HT-29 (cell line): ENCODE measurements at regions not wholly inside any gene's neighbourhood (a gene's known extent, or its start where the extent isn't known, plus 50 kb on each side); places are given as distances from the start of the nearest gene placed in this dataset.
"Not testable (repeated sequence)": the region's sequence is repeated elsewhere in the genome, so short reads cannot be mapped to it uniquely, and the experiment has no call there.

Source experiments
- DNase-seq: peaks from one replicate; pipeline ENCODE4 v3.0.0-alpha.2; 2015; ENCODE audit warnings: low spot score

DNA sequence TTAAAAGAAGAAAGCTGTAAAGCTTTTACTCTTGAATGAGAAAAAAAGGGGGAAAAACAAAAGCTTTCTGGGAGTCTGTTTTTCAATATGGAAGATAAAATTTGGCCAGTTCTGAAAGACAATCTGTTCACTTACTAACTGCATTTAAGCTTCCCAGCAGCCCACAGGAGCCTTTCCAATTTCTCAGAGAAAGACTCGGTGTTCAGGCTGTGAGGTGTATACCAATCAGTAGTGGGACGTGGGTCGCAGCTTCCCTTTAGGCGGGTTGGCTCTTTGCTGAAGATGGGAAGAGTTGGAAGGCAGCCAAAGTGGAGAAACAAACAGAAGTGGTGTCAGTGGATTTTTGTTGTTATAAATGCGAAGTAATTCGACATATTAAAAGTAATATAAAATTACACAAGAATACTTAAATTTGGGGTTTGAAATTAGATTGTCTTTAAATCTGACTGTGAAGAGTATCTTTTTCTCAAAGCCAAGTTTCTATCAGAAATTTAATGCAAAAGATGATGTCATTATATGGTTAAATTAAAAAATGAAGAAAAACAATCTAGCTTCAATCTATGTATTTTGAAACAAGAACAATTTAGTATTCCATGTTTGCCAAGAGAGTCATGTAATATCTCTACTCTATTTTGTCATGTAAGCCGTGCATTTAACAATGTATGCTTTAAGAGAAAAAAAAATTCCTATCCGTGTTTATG lies 590.2 kb upstream of the ATXN7L3B start:
- DNase-seq, result no peak

DNA sequence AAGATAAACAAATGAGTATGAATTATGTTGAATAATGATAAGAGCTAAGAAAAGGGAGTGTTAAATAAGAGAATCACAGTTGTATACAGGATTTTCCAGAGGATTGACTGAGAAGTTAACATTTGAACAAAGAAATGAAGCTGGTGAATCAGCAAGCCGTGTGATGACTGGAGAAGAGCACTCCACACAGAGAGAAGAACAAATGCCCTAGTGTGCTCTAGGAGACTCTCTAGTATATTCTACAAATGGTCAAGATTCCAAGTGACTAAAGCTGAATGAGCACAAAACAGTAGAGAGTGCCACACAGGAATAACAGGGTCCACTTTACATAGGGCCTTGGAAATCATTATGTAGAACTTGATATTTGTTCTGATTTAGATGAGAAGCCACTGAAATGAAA lies 587.1 kb upstream of the ATXN7L3B start:
- no peak for DNase-seq

DNA sequence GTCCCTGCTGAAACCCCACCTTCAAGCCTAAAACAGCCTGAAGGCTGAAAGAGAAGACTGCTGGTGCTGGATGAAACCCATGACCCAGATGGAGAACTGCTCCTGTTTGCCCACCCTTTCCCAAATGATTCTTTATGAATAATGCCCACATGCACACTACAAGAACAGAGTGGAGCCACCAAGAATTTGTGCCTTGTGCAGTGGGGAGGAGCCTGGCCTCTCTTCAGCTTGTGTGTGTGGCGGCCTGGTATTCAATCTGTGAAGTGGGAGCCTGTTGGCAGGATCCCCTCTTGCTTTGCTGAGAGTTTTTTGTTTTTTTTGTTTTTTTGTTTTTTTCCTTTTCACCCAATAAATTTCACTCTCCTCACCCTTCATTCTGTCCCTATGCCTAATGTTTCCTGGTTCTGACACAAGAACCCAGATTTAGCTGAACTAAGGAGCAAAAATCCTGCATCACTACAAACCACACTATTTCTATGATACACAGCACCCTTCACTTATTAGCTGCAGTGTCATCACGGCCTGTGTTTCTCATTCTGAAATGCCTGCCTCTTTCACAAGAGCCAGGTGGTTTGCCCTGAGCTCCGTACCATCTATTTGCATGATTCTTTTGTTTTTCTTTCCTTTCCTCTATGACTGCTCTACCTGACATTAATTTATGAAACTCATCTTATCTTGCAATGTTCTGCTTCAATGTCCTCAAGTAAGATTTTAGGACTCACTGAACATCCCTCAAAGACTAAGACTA lies 585.5 kb upstream of the ATXN7L3B start:
- DNase-seq, result no peak

DNA sequence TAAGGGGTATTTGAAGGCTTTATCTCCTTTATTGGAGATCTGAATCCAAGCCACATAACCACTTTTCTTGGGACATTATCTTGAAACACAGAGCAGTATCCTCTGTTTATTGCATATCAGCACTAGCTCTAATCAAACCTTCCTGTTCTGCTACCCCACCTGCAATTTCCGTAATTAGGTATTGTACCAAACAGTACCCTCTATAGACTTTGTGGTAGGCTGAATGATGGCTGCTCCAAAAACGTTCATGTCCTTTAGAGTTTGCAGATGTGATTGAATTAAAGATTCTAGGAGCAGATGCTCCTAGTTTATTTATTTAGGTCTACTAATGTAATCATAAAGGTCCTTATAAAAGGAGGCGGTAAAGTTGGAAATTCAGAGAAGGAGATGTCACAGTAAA lies 573.0 kb upstream of the ATXN7L3B start:
- no peak for DNase-seq

DNA sequence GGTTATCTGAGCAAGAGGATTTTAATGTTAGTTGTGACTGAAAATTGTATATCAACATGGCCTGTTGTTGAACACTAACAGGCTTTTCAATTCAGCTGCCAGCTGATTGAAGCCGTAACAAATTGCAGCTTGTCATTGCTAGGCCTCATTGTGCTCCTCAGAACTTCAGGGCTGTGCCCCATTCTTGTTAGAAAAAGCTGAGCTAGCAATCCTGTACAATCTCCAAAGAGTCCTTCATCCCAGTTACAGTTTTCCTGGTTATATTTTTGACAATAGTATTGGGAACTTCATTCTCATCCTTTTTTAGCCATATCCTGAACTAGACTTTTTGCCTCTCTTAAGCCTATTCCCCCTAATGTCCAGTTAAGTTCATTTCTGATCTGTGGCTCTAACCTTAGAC lies 564.1 kb upstream of the ATXN7L3B start:
- no peak for DNase-seq

DNA sequence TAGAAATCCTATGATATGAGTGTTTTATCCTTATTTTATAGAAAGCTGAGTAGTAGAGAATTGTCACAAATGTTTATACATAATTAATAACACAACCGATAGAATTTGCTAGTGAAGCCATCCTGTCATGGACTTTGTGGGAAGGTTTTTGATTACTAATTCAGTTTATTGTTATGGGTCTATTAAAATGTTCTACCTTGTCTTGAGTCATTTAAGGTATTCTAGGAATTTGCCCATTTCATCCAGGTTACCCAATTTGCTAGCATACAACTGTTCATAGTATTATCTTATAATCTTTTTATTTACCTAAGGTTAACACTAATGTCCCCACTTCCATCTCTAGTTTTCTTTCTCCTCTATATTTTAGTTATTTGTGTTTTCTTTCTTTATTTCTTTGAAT lies 553.1 kb upstream of the ATXN7L3B start:
- no peak for DNase-seq

DNA sequence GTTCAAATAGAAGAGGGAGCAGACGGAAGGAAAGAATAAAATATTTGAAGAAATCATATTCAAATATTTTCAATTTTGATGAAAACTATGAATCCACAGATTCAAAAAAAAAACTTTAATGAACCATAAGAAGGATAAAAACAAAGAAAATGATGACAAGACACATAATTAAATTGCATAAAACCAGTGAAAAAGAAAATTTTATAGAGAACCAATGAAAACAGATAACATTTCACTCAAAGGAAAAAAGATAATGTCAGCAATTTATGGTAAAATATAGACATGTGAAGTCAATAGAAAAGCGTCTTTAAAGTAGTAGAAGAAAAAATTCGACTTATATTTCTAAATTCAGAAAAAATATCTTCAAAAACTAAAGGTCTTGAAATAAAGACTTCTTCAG lies 546.5 kb upstream of the ATXN7L3B start:
- DNase-seq, result no peak

DNA sequence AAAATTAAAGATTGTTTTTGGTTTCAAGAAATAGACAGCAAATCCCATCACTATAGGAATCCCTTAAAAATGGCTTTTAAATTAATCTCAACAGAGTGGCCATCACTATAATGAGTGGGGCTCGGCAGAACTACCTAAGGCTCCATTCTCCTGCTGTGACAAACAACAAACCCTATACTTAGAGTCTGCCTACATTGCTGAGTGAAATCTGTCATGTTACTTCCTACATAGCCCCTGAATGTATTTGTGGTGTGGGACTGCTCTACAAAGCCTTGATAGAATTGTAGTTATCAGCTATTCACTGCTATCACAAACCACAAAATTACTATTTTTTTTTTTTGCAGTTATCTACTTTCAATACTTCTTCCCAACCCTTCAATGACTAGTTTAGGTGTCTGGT lies 538.7 kb upstream of the ATXN7L3B start:
- no peak for DNase-seq

DNA sequence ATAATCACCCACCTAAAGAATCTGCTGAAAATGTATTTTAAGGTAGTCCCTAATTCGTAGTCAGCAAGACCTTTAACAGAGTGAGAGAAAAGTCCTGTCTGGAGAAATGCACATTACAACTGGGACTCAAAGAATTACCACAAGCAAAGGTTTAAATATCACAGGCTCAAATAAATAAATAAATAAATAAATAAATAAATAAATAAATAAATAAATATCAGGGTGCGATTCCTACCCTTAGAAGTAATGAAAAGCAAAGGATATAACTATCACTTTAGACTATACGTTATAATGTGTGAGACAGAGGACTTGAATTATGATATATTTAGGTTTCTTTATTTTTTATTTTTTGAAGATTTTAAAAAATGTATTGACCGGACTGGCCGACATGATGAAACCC lies 522.5 kb upstream of the ATXN7L3B start:
- no peak for DNase-seq

DNA sequence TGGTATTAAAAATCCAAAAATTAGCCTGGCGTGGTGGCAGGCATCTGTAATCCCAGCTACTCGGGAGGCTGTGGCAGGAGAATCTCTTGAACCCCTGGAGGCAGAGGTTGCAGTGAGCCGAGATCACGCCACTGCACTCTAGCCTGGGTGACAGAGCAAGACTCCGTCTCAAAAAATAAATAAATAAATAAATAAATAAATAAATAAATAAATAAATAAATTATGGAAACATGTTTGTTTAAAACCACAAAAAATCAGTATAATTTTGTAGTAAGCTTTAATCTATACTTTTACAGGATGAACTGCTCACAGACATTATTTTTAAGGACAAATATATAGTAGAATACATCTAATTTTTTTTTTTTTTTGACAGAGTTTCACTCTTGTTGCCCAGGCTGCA lies 521.3 kb upstream of the ATXN7L3B start:
- not testable (repeated sequence) for DNase-seq

DNA sequence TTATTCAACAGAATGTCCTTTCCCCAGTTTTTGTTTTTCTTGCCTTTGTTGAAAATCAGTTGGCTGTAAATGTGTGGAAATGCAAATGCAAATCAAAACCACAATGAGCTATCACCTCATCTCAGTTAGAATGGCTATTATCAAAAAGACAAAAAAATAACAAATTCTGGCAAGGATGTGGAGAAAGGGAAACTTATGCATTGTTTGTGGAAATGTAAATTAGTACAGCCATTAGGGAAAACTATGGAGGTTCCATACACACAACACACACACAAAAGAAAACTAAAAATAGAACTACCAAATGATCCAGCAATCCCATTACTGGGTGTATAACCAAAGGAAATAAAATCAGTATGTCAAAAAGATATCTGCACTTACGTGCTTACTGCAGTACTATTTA lies 518.8 kb upstream of the ATXN7L3B start:
- DNase-seq, result no peak

DNA sequence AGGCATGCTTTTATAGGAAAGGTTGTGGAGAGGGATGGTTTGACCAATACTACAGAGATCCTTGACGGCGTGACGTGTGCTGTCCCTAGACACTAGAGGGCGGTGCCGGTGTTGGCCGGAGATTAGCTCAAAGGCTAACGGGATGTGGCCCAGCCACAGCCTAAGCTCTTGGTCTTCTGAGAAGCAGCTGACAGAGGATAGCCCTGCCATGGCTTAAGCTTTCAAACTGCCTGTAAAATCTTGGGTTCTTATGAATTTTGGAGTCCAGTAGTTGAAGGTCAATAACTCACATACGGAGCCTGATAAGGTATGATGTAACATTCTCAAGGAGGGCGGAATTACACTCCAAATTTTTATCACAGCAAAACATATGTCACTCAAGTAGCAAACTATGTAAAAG lies 515.7 kb upstream of the ATXN7L3B start:
- peak; percentile 87 for DNase-seq

DNA sequence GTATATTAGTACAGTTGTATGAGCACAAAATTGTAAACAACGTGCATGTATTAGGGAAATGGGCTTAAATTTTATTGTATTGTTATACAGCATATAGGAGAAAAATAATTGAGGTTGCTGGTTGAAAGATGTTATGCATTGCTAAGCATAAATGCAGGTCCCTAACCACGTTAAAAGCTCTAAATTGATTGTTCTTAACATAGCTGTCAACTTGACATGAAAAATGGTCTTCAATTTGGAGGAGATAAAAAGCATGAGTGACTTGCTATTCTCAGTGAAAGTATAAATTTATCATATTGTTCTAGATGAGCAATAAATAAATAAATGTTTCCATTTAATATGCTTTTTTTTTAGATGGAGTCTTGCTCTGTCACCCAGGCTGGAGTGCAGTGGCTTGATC lies 506.6 kb upstream of the ATXN7L3B start:
- no peak for DNase-seq

DNA sequence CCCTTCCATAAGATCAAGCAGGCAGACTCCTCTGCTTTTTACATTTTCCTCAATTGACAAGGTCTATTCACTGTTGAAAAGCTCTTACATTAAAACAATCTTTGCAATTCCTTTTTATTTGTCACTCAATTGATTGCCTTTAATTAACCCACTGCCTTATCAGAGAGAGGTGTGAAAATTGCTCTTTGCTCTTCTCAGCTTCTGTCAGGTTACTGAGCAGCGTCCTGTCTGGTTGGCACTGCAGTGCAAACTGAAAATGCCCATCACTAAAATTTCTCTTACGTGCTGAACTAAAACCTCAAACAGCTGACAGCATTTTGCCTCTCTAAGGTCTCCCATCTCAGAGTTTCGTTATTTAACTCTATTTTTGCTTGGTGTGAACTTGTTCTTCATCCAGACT lies 504.1 kb upstream of the ATXN7L3B start:
- DNase-seq, result no peak

DNA sequence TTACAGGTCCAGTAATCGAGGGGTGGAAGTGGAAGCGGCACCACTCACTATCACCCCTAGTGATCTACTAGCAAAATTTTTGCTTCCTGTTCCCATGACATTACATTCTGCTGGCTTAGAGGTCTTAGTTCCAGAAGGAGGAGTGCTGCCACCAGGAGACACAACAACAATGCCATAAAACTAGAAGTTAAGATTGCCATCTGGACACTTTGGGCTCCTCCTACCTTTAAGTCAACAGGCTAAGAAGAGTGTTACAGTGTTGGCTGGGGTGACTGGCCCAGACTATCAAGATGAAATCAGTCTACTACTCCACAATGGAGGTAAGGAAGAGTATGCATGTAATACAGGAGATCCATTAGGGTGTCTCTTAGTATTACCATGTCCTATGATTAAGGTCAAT lies 498.5 kb upstream of the ATXN7L3B start:
- DNase-seq, result peak; percentile 32

DNA sequence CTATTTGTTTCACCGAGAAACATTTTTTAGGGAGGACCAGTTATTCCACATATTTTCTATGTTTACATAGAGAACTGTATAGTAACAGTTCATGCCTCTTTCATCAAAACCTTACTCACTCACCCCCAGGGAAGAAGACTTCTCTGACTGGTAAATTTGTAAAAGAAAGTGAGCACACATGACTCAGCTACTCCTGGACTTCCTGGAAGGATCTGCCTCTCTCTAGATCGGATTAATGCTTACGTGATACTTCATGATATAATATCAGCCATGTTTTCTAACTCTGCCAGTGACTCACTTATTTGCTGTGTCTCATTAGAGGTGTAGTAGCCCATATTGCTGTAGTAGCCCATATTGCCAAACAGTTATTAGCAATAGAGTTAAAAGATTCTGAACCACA lies 494.3 kb upstream of the ATXN7L3B start:
- DNase-seq, result peak; percentile 69

DNA sequence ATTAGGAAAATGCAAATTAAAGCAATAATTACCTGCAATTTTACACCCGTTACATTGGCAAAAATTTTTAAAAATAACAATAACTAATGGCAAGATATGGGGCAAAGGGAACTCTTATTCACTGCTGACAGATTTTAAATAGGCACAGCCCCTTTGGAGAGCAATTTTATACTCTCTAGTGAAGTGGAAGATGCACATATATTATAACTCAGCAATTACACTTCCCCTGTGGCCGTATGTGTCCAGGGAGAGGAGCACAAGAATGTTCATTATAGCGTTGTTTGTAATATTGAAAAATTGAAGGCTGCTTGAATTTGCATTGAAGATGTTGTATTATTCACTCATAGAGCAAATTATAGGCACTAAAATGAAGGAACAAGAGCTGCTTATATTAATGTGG lies 488.3 kb upstream of the ATXN7L3B start:
- no peak for DNase-seq

DNA sequence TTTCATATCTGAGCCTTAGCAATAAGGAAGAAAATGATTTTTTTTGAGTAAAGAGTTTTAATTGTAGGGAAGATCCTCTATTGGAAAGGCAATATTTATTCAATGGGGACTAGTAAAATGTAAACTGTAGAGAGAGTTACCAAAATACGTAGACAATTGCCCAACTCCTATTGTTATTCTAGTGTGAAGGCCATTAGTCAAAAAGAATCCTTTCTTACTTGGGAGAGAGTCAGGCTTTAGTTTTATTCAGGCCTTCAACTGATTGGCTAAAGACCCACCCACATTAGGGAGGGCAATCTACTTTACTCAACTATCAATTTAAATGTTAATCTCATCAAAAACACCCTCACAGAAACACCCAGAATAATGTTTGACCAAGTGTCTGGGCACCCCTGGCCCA lies 485.8 kb upstream of the ATXN7L3B start:
- no peak for DNase-seq

DNA sequence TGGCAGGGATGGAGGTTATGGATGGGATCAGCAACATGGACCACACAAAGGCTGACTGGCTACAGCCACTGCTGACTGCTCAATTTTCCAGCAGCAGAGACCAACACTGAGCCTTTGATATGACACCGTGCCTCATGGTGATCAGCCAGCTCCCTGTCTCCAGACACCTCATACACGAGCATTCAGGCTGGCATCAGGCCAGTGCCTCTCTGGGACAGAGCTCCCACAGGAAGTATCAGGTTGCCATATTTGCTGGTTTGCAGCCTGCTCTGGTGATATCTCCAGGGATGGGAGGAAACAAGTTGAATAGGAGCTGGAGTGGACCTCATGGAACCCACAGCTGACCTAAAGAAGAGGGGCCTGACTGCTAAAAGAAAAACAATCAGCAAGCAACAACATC lies 471.2 kb upstream of the ATXN7L3B start:
- no peak for DNase-seq

DNA sequence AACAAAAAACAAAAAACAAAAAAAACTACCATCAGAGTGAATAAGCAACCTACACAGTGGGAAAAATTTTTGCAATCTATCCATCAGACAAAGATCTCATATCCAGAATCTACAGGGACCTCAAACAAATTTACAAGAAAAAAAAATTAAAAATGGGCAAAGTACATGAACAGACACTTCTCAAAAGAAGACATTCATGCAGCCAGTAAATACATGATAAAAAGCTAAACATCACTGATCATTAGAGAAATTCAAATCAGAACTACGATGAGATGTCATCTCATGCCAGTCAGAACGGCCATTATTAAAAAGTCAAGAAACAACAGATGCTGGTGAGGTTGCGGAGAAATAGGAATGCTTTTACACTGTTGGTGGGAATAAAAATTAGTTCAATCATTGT lies 466.5 kb upstream of the ATXN7L3B start:
- no peak for DNase-seq

DNA sequence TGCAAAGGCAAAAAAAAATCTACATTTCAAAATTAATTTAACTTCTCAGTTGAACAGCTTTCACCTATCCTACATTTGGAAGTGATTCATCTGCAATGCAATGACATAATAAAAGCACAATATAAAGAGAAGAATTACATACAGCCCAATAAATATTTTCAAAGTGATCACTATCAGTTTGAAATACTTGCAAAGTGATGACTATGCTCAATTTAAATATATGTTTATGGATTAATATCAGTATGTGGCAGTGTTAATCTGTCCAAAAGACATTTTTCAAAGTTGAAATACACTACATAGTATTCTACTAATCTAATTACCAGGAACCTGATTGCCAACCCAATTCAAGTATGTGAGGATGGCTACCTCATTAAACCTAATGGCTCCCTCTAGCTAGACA lies 460.7 kb upstream of the ATXN7L3B start:
- DNase-seq, result no peak

DNA sequence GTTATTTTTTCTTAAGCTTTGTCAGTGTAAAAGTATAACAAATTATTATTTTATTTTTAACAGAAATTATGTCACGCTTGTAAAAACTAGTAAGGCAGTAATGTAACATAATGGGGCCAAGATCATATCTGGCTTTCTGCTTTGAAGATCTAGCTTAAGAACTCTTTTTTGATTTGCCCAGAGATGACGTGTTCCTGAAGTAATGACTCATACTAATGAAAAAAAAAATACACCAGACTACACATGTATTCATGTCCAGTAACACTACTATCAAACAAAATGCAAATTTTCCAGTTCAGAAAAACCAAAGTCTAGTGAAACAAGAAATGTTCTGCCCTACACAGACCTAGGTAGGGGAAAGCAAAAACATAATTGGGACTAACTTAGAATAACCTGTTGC lies 432.2 kb upstream of the ATXN7L3B start:
- peak; percentile 14 for DNase-seq

DNA sequence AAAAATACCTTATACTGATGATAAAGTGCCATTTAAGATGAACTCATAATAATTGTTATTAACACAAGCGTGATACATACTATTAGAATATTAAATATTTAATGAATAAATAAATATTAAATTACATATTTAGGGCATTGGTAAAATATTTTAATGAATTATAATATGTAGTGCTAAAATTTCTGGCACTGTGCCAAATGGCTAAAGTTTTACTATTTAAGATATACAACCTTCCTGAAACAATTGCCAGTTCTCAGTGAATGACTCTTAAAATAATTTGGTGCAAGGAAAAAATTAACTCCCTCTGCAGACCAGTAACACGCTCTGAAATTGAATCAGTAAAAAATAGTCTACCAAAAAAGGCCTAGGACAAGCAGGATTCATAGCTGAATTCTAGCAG lies 428.9 kb upstream of the ATXN7L3B start:
- no peak for DNase-seq
